Astrocyte (in vitro differentiated cells and primary cell): ENCODE measurements at regions not wholly inside any gene's neighbourhood (a gene's known extent, or its start where the extent isn't known, plus 50 kb on each side); places are given as distances from the start of the nearest gene placed in this dataset.

Experiments
- DNase-seq: peaks from one replicate; pipeline ENCODE4 v3.0.0-alpha.2; 2010; ENCODE audit warnings: low read depth
- FAIRE-seq: peaks from 2 replicates; lab custom pipeline; 2011; peaks lifted over from hg19 to GRCh38; lab: Jason Lieb, UNC
- H2AFZ ChIP-seq: 2 replicates; pipeline ENCODE4 v1.6.0; 2012; ENCODE audit warnings: low read depth, low read length, inconsistent platforms
- H3K27ac ChIP-seq: 2 replicates; pipeline ENCODE4 v1.5.1; 2011; ENCODE audit warnings: low read depth, low read length, inconsistent platforms
- H3K27me3 ChIP-seq: 2 replicates; pipeline ENCODE4 v1.6.0; 2011; ENCODE audit warnings: low read length, inconsistent platforms; ENCODE audit not compliant: insufficient read depth
- H3K36me3 ChIP-seq: 2 replicates; pipeline ENCODE4 v1.5.1; 2011; ENCODE audit warnings: low read length, inconsistent platforms; ENCODE audit not compliant: insufficient read depth
- H3K4me1 ChIP-seq: 2 replicates; pipeline ENCODE4 v1.5.1; 2011; ENCODE audit warnings: low read length, inconsistent platforms; ENCODE audit not compliant: insufficient read depth
- H3K4me2 ChIP-seq: 2 replicates; pipeline ENCODE4 v1.6.0; 2012; ENCODE audit warnings: low read length, inconsistent platforms
- H3K4me3 ChIP-seq: 2 replicates; pipeline ENCODE4 v1.5.1; 2011; ENCODE audit warnings: low read depth, mild to moderate bottlenecking, low read length, inconsistent platforms; ENCODE audit not compliant: insufficient read depth
- H3K79me2 ChIP-seq: 2 replicates; pipeline ENCODE4 v1.6.0; 2012; ENCODE audit warnings: mild to moderate bottlenecking, low read length, inconsistent platforms; ENCODE audit not compliant: insufficient read depth
- H3K9ac ChIP-seq: 2 replicates; pipeline ENCODE4 v1.6.0; 2012; ENCODE audit warnings: mild to moderate bottlenecking, low read length, inconsistent platforms
- H3K9me3 ChIP-seq: 2 replicates; pipeline ENCODE4 v1.5.1; 2012; ENCODE audit warnings: low read depth, mild to moderate bottlenecking, low read length, inconsistent platforms; ENCODE audit not compliant: insufficient read depth
- H4K20me1 ChIP-seq: 2 replicates; pipeline ENCODE4 v1.6.0; 2012; ENCODE audit warnings: low read length, inconsistent platforms; ENCODE audit not compliant: insufficient read depth
- H3K27ac Mint-ChIP-seq: one replicate; pipeline ENCODE4 v1.8.0; 2021; ENCODE audit warnings: mild to moderate bottlenecking, mixed read lengths; ENCODE audit not compliant: unreplicated experiment
- H3K27me3 Mint-ChIP-seq: one replicate; pipeline ENCODE4 v1.8.0; 2021; ENCODE audit warnings: low read depth, mixed read lengths; ENCODE audit not compliant: unreplicated experiment
- H3K36me3 Mint-ChIP-seq: one replicate; pipeline ENCODE4 v1.8.0; 2021; ENCODE audit warnings: low read depth, mixed read lengths; ENCODE audit not compliant: unreplicated experiment
- H3K4me1 Mint-ChIP-seq: one replicate; pipeline ENCODE4 v1.8.0; 2021; ENCODE audit warnings: low read depth, mixed read lengths; ENCODE audit not compliant: unreplicated experiment
- H3K4me3 Mint-ChIP-seq: one replicate; pipeline ENCODE4 v1.8.0; 2021; ENCODE audit warnings: mild to moderate bottlenecking, moderate library complexity, mixed read lengths; ENCODE audit not compliant: unreplicated experiment
- H3K9me3 Mint-ChIP-seq: one replicate; pipeline ENCODE4 v1.8.0; 2021; ENCODE audit warnings: mild to moderate bottlenecking, mixed read lengths; ENCODE audit not compliant: unreplicated experiment
- CTCF ChIP-seq: IDR thresholded peaks from 2 replicates; pipeline ENCODE4 v1.5.1; 2011; ENCODE audit warnings: low read depth, mild to moderate bottlenecking, inconsistent platforms, low read length, moderate library complexity; ENCODE audit not compliant: insufficient read depth
- EZH2 ChIP-seq: IDR thresholded peaks from 2 replicates; pipeline ENCODE4 v1.6.1; 2012; ENCODE audit warnings: mild to moderate bottlenecking, low read length, inconsistent platforms; ENCODE audit not compliant: insufficient read depth

DNA sequence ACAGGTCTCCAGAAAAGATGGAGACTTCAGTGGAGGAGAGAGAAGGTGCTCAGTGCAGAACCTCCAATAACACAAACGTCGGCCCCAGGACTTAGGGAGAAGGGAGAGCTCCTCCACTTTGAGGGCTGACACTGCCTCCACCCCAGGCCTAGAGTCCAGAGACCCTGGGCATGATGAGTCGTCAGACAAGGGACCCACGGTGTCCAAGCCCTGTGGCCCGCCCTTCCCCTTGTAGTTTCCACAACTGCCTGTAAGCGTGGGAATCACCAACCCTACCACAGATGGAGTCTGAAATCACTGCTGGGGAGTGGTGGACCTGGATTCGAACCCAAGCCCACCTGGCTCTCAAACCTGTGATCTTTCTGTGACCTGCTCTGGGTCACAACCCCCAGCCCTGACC lies 281.1 kb downstream of the NPHP4 start:
- no peak overlapping the region for H3K4me3 Mint-ChIP-seq
- Histone ChIP-seq H3K4me2 (no peak overlapping the region), H3K9ac (no peak overlapping the region), H4K20me1 (no peaks in the 10 kb centered on the region), H3K4me1 (no peaks in the 10 kb centered on the region), H3K4me3 (no peak overlapping the region), H3K27me3 (no peaks in the 10 kb centered on the region), H3K79me2 (no peaks in the 10 kb centered on the region), H2AFZ (no peak overlapping the region), H3K9me3 (peaks cover 18% of the 10 kb centered on the region), H3K36me3 (no peaks in the 10 kb centered on the region), H3K27ac (no peak overlapping the region)
- no peak overlapping the region for H3K27ac Mint-ChIP-seq
- FAIRE-seq (no peak), DNase-seq (no peak)
- TF ChIP-seq EZH2 = no peak
- TF ChIP-seq CTCF = no peak
- peaks cover 17% of the 10 kb centered on the region for H3K9me3 Mint-ChIP-seq
- peaks cover 29% of the 10 kb centered on the region for H3K27me3 Mint-ChIP-seq
- H3K36me3 Mint-ChIP-seq = peaks cover 4% of the 10 kb centered on the region
- no peaks in the 10 kb centered on the region for H3K4me1 Mint-ChIP-seq

DNA sequence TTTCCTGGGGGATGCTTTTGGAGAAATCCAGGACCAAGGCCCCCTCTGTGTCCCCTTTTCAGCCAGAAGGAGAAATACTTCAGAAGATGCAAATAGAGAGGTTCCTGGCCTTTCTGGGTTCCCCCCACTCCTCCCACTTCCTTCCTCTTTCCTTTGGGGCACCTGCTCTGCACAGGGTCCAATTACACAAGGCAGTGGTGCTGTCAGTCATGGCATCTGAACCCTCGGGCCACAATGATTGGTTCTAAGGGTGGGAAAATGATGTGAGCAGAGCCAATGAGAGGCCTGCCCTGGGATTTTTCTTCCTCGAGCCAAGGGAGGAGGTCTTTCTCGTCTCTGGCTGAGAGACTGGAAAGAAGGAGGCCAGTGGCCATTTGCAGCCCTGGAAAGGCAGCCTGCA lies 282.2 kb downstream of the NPHP4 start:
- FAIRE-seq = no peak

More for the DNA sequence above, 282.2 kb downstream of the NPHP4 start:
- Histone ChIP-seq H3K9me3 (peaks cover 18% of the 10 kb centered on the region), H3K4me1 (no peaks in the 10 kb centered on the region), H2AFZ (no peak overlapping the region), H3K4me2 (no peak overlapping the region), H3K27ac (no peak overlapping the region), H3K79me2 (no peaks in the 10 kb centered on the region), H3K27me3 (no peaks in the 10 kb centered on the region), H3K9ac (no peak overlapping the region), H3K36me3 (no peaks in the 10 kb centered on the region), H3K4me3 (no peak overlapping the region), H4K20me1 (no peaks in the 10 kb centered on the region)
- Mint-ChIP-seq H3K4me1 (no peaks in the 10 kb centered on the region), H3K36me3 (peaks cover 2% of the 10 kb centered on the region), H3K27ac (no peak overlapping the region), H3K4me3 (no peak overlapping the region), H3K9me3 (peaks cover 8% of the 10 kb centered on the region), H3K27me3 (peaks cover 29% of the 10 kb centered on the region)
- no peak for DNase-seq
- TF ChIP-seq CTCF = no peak
- TF ChIP-seq EZH2 = no peak
